SU-DHL-6 (cell line): ENCODE measurements at regions not wholly inside any gene's neighbourhood (a gene's known extent, or its start where the extent isn't known, plus 50 kb on each side); places are given as distances from the start of the nearest gene placed in this dataset.
"Not testable (repeated sequence)": the region's sequence is repeated elsewhere in the genome, so short reads cannot be mapped to it uniquely, and the experiment has no call there.

Experiments
- H2AFZ ChIP-seq: fragments of 200-600 bp; sonication (generic); 2 replicates; pipeline ENCODE4 v1.6.1; 2014; ENCODE audit warnings: low read depth, mild to moderate bottlenecking, moderate library complexity, mixed read lengths, antibody characterized with exemption, low read length; ENCODE audit not compliant: severe bottlenecking
- H3F3A ChIP-seq: fragments of 200-600 bp; shearing (Covaris generic); 2 replicates; pipeline ENCODE4 v1.6.0; 2016; ENCODE audit warnings: antibody characterized with exemption, mild to moderate bottlenecking; ENCODE audit not compliant: insufficient read depth
- H3K27ac ChIP-seq: fragments of 200-600 bp; sonication (generic); 2 replicates; pipeline ENCODE4 v1.5.1; 2016; ENCODE audit warnings: low read depth, mild to moderate bottlenecking, low read length, moderate library complexity, mixed read lengths
- H3K27me3 ChIP-seq: fragments of 200-600 bp; sonication (generic), shearing (Covaris generic); 2 replicates; pipeline ENCODE4 v1.6.0; 2014; ENCODE audit warnings: mild to moderate bottlenecking, low read length
- H3K36me3 ChIP-seq: fragments of 200-600 bp; sonication (generic); 2 replicates; pipeline ENCODE4 v1.6.1; 2014; ENCODE audit warnings: mild to moderate bottlenecking, low read length, mixed read lengths
- H3K4me2 ChIP-seq: fragments of 300-600, 200-600 bp; shearing (Covaris generic), sonication (generic); 2 replicates; pipeline ENCODE4 v1.6.0; 2014; ENCODE audit warnings: low read length, low read depth, mild to moderate bottlenecking; ENCODE audit not compliant: poor library complexity, severe bottlenecking
- H3K4me3 ChIP-seq: fragments of 200-600 bp; sonication (generic); 2 replicates; pipeline ENCODE4 v1.5.1; 2014; ENCODE audit warnings: antibody characterized with exemption, low read length, mild to moderate bottlenecking, mixed read lengths; ENCODE audit not compliant: insufficient read depth, poor library complexity, severe bottlenecking
- H3K79me2 ChIP-seq: fragments of 200-600 bp; sonication (generic); 2 replicates; pipeline ENCODE4 v1.6.1; 2014; ENCODE audit warnings: mild to moderate bottlenecking, low read length, moderate library complexity; ENCODE audit not compliant: insufficient read depth
- H3K9ac ChIP-seq: fragments of 200-600 bp; sonication (generic); 2 replicates; pipeline ENCODE4 v1.7.0; 2014; ENCODE audit warnings: mild to moderate bottlenecking, low read length
- H3K9me2 ChIP-seq: fragments of 200-600 bp; sonication (generic); replicated peaks from 2 replicates; pipeline ENCODE4 v1.6.1; 2014; ENCODE audit warnings: low read length; ENCODE audit not compliant: insufficient read depth
- H3K9me3 ChIP-seq: fragments of 200-600 bp; sonication (generic); 2 replicates; pipeline ENCODE4 v1.6.1; 2014; ENCODE audit warnings: low read length, mixed read lengths; ENCODE audit not compliant: insufficient read depth
- H4K20me1 ChIP-seq: fragments of 200-600 bp; sonication (generic); 2 replicates; pipeline ENCODE4 v1.6.1; 2014; ENCODE audit warnings: low read depth, mild to moderate bottlenecking, antibody characterized with exemption, low read length, moderate library complexity, mixed read lengths
- EZH2phosphoT487 ChIP-seq: fragments of 200-600 bp; sonication (generic), shearing (Covaris generic); conservative IDR thresholded peaks from 2 replicates; pipeline ENCODE4 v1.6.1; 2018; ENCODE audit warnings: mild to moderate bottlenecking, antibody characterized with exemption, low read length, moderate library complexity, mixed read lengths
- TF ChIP-seq, protein P1 (sequence below): fragments of 200-600 bp; sonication (generic); IDR thresholded peaks from one replicate; pipeline ENCODE4 v1.5.1; 2017; ENCODE audit warnings: antibody characterized with exemption, mild to moderate bottlenecking, low read length, moderate library complexity; ENCODE audit not compliant: insufficient read depth, poor library complexity, severe bottlenecking

DNA sequence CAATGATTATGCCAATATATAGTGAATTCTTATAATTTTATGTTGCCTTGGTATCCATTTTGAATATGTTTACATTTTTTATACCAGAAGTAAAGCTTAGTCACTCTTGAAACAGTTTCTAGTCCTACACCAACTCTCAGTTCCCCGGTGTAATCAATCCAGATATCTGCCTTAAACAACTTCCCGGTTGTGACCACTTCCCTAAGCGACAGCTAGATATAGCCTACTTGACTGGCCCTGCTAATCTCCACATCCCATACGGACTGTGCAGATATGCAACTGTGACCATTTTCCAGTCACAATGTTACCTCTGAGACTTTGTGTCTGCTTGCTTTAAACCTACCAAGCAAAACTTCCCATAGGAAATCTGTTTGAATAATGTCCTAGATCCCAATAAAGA lies 1551.5 kb upstream of the SEL1L start:
- Histone ChIP-seq H3K27ac (no peak overlapping the region), H3K27me3 (no peaks in the 10 kb centered on the region), H2AFZ (no peak overlapping the region), H3K36me3 (no peaks in the 10 kb centered on the region), H3K9me2 (no peaks in the 10 kb centered on the region), H3F3A (no peaks in the 10 kb centered on the region), H3K9ac (no peak overlapping the region), H4K20me1 (no peaks in the 10 kb centered on the region), H3K9me3 (no peaks in the 10 kb centered on the region), H3K79me2 (no peaks in the 10 kb centered on the region), H3K4me2 (no peak overlapping the region), H3K4me3 (no peak overlapping the region)
- TF ChIP-seq EZH2phosphoT487 = no peak
- TF ChIP-seq, protein P1, sequence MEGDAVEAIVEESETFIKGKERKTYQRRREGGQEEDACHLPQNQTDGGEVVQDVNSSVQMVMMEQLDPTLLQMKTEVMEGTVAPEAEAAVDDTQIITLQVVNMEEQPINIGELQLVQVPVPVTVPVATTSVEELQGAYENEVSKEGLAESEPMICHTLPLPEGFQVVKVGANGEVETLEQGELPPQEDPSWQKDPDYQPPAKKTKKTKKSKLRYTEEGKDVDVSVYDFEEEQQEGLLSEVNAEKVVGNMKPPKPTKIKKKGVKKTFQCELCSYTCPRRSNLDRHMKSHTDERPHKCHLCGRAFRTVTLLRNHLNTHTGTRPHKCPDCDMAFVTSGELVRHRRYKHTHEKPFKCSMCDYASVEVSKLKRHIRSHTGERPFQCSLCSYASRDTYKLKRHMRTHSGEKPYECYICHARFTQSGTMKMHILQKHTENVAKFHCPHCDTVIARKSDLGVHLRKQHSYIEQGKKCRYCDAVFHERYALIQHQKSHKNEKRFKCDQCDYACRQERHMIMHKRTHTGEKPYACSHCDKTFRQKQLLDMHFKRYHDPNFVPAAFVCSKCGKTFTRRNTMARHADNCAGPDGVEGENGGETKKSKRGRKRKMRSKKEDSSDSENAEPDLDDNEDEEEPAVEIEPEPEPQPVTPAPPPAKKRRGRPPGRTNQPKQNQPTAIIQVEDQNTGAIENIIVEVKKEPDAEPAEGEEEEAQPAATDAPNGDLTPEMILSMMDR = no peak

DNA sequence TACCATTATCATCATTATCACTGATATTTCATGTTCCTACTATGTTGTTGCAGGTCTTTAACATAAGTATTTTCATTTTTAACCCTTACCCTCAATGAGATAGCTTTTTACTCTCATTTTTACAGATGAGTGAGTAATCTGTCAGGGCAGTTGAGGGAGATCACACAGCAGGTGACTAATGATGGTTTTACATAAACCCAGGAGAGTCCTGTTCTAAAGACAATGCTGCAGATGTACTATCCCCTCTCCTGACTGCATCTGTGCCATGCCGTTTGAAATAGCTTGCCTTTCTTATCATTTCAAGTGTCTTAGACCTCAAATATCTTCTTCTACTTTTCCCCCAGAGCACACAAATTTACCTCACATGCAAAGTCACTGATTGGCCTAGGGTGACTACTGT lies 1552.1 kb upstream of the SEL1L start:
- Histone ChIP-seq H3K9me3 (no peaks in the 10 kb centered on the region), H3K27ac (no peak overlapping the region), H2AFZ (no peak overlapping the region), H3K4me2 (no peak overlapping the region), H3K9me2 (no peaks in the 10 kb centered on the region), H3K4me3 (no peak overlapping the region), H3K36me3 (no peaks in the 10 kb centered on the region), H3K9ac (no peak overlapping the region), H3K79me2 (no peaks in the 10 kb centered on the region), H3F3A (no peaks in the 10 kb centered on the region), H4K20me1 (no peaks in the 10 kb centered on the region), H3K27me3 (no peaks in the 10 kb centered on the region)
- TF ChIP-seq, protein P1 = no peak
- TF ChIP-seq EZH2phosphoT487 = no peak

GRCh38 chr14:83091991-83092956 lies 1558.6 kb upstream of the SEL1L start:
- not testable (repeated sequence) for H3K4me3 ChIP-seq, H3K27ac ChIP-seq, H3K9ac ChIP-seq, H3K36me3 ChIP-seq, H3K9me2 ChIP-seq, H2AFZ ChIP-seq, H3K9me3 ChIP-seq, H3K27me3 ChIP-seq, H3K4me2 ChIP-seq, H3F3A ChIP-seq, H3K79me2 ChIP-seq, H4K20me1 ChIP-seq

- Histone ChIP-seq H3K4me2 (no peak overlapping the region), H3K4me3 (no peak overlapping the region), H3K9me2 (no peaks in the 10 kb centered on the region), H3K27me3 (no peaks in the 10 kb centered on the region; the same call in 1 of the 2 replicates), H2AFZ (no peak overlapping the region), H3K9me3 (no peaks in the 10 kb centered on the region), H3K79me2 (no peaks in the 10 kb centered on the region), H3F3A (no peaks in the 10 kb centered on the region), H3K36me3 (no peaks in the 10 kb centered on the region), H3K9ac (no peak overlapping the region), H3K27ac (no peak overlapping the region), H4K20me1 (no peaks in the 10 kb centered on the region)
- no peak for TF ChIP-seq EZH2phosphoT487
- TF ChIP-seq, protein P1 = no peak
Measured at GRCh38 chr14:83096092-83096491, 1562.4 kb upstream of the SEL1L start.
